PC-3 (cell line): ENCODE measurements at regions not wholly inside any gene's neighbourhood (a gene's known extent, or its start where the extent isn't known, plus 50 kb on each side); places are given as distances from the start of the nearest gene placed in this dataset.
"Not testable (repeated sequence)": the region's sequence is repeated elsewhere in the genome, so short reads cannot be mapped to it uniquely, and the experiment has no call there.

Source experiments
- CTCF ChIP-seq: fragments of 300-600 bp; sonication (generic); conservative IDR thresholded peaks from 2 replicates; pipeline ENCODE4 v1.5.1; 2017; ENCODE audit warnings: antibody characterized with exemption, low read depth, mild to moderate bottlenecking, low read length
- EZH2 ChIP-seq: fragments of 300-600 bp; sonication (generic); IDR thresholded peaks from one replicate; pipeline ENCODE4 v1.6.1; 2017; ENCODE audit warnings: antibody characterized with exemption, mild to moderate bottlenecking, low read length; ENCODE audit not compliant: unreplicated experiment

- TF ChIP-seq CTCF, EZH2: not testable (repeated sequence)
These were observed 1062.6 kb downstream of the TDRD15 start for GRCh38 chr2:22186261-22186828.
